CD4-positive, CD25-positive, alpha-beta regulatory T cell (primary cell): ENCODE measurements at regions not wholly inside any gene's neighbourhood (a gene's known extent, or its start where the extent isn't known, plus 50 kb on each side); places are given as distances from the start of the nearest gene placed in this dataset.

Experiments used
- ATAC-seq, 2 donors: fragments of 150-1000 bp; cut with Tn5 transposase; one replicate each; pipeline ENCODE4 v1.10.0; 2021; ENCODE audit warnings: low read depth in 2 of 2, moderate number of reproducible peaks in 2 of 2, moderate library complexity in 1 of 2
- DNase-seq, 3 donors: peaks; one replicate each; pipeline versions ENCODE4 v3.0.0 to v3.0.0-alpha.2; 2012 to 2022; ENCODE audit warnings: mixed read lengths in 1 of 3
- H3K27ac ChIP-seq: one replicate; pipeline ENCODE4 v1.7.0; 2013; ENCODE audit warnings: mild to moderate bottlenecking, low read length; ENCODE audit not compliant: insufficient read depth, poor library complexity, severe bottlenecking
- H3K27me3 ChIP-seq: one replicate; pipeline ENCODE4 v1.7.0; 2013; ENCODE audit warnings: low read length; ENCODE audit not compliant: control insufficient read depth, insufficient read depth
- H3K36me3 ChIP-seq: one replicate; pipeline ENCODE4 v1.7.0; 2013; ENCODE audit warnings: mild to moderate bottlenecking, low read length, moderate library complexity; ENCODE audit not compliant: control insufficient read depth, insufficient read depth
- H3K4me1 ChIP-seq: 2 replicates; pipeline ENCODE4 v1.7.0; 2013; ENCODE audit warnings: mild to moderate bottlenecking, low read length; ENCODE audit not compliant: insufficient read depth, control insufficient read depth, poor library complexity, severe bottlenecking
- H3K4me3 ChIP-seq: one replicate; pipeline ENCODE4 v1.7.0; 2013; ENCODE audit warnings: low read depth, mild to moderate bottlenecking, low read length, moderate library complexity
- H3K9me3 ChIP-seq, 2 experiments: 1 replicate in 1 of 2; 2 replicates in 1 of 2; pipeline ENCODE4 v1.7.0; 2013; ENCODE audit warnings: low read length in 2 of 2, mild to moderate bottlenecking in 1 of 2, moderate library complexity in 1 of 2; ENCODE audit not compliant: control insufficient read depth in 2 of 2
- H3K27ac Mint-ChIP-seq, 3 donors: one replicate each; pipeline ENCODE4 v1.8.0; 2020 to 2022; ENCODE audit warnings: mild to moderate bottlenecking in 3 of 3, mixed read lengths in 3 of 3, moderate library complexity in 2 of 3
- H3K27me3 Mint-ChIP-seq: one replicate; pipeline ENCODE4 v1.8.0; 2022; ENCODE audit warnings: mild to moderate bottlenecking, mixed read lengths
- H3K36me3 Mint-ChIP-seq: one replicate; pipeline ENCODE4 v1.8.0; 2020; ENCODE audit warnings: mixed read lengths
- H3K4me1 Mint-ChIP-seq, 4 donors: one replicate each; pipeline ENCODE4 v1.8.0; 2020 to 2022; ENCODE audit warnings: mixed read lengths in 4 of 4, mild to moderate bottlenecking in 1 of 4
- H3K4me3 Mint-ChIP-seq, 4 donors: one replicate each; pipeline ENCODE4 v1.8.0; 2020 to 2022; ENCODE audit warnings: mild to moderate bottlenecking in 4 of 4, mixed read lengths in 4 of 4, moderate library complexity in 3 of 4
- H3K9me3 Mint-ChIP-seq, 7 donors: one replicate each; pipeline ENCODE4 v1.8.0; 2020 to 2022; ENCODE audit warnings: mixed read lengths in 7 of 7, mild to moderate bottlenecking in 3 of 7, moderate library complexity in 2 of 7

DNA sequence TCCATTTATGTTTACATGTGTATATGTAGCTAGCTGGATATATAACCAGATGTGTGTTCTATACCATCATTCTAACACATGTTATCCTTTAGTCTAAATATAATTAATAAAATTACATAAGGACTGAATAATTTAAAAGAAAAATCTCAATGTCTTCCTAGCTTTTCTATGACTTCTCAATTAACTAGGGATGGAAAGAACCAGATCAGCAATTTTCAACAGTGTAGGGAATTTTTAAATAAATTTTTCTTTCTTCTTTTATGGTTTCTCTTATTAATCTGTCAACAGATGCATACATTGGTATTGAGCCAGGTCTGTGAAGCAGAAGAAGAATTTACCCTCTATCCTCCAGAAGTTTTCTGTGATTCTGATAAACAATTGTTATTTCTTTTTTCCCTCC, 2180.4 kb upstream of the C9orf72 start:
- H3K4me1 Mint-ChIP-seq = no peaks in the 10 kb centered on the region
- H3K27ac Mint-ChIP-seq = no peak overlapping the region
- no peaks in the 10 kb centered on the region for H3K36me3 Mint-ChIP-seq
- H3K9me3 Mint-ChIP-seq = peaks cover 0 to 7% (median 3%) of the 10 kb centered on the region in 7 donors
- H3K27me3 ChIP-seq = no peaks in the 10 kb centered on the region
- ATAC-seq (no peak), DNase-seq (no peak)
- no peak overlapping the region for H3K4me3 ChIP-seq
- no peaks in the 10 kb centered on the region for H3K36me3 ChIP-seq
- H3K4me1 ChIP-seq = no peaks in the 10 kb centered on the region
- no peak overlapping the region for H3K27ac ChIP-seq
- no peak overlapping the region for H3K4me3 Mint-ChIP-seq
- H3K9me3 ChIP-seq = no peaks in the 10 kb centered on the region
- no peaks in the 10 kb centered on the region for H3K27me3 Mint-ChIP-seq

DNA sequence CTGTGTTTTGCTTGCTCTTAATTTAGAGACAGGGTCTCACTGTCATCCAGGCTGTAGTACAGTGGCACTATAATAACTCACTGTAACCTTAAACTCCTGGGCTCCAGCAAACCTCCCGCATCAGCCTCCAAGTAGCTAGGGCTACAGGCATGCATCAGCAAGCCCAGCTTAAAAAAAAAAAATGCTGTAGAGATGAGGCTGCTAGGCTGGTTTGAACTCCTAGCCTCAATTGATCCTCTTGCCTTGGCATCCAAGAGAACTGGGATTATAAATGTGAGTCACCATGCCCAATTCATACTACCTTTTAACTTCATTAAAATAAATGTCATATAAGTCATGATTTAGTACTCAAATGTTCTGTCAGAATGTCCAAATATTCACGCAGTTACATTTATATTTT, 2195.7 kb upstream of the C9orf72 start:
- Histone ChIP-seq H3K27ac (no peak overlapping the region), H3K9me3 (no peaks in the 10 kb centered on the region), H3K4me3 (no peak overlapping the region), H3K27me3 (no peaks in the 10 kb centered on the region), H3K4me1 (no peaks in the 10 kb centered on the region), H3K36me3 (no peaks in the 10 kb centered on the region)
- peaks cover 0 to 13% (median 2%) of the 10 kb centered on the region in 7 donors for H3K9me3 Mint-ChIP-seq
- no peak for ATAC-seq
- H3K27me3 Mint-ChIP-seq = no peaks in the 10 kb centered on the region
- H3K27ac Mint-ChIP-seq = no peak overlapping the region
- H3K4me1 Mint-ChIP-seq = no peaks in the 10 kb centered on the region
- H3K36me3 Mint-ChIP-seq = no peaks in the 10 kb centered on the region
- no peak overlapping the region for H3K4me3 Mint-ChIP-seq
- no peak for DNase-seq

DNA sequence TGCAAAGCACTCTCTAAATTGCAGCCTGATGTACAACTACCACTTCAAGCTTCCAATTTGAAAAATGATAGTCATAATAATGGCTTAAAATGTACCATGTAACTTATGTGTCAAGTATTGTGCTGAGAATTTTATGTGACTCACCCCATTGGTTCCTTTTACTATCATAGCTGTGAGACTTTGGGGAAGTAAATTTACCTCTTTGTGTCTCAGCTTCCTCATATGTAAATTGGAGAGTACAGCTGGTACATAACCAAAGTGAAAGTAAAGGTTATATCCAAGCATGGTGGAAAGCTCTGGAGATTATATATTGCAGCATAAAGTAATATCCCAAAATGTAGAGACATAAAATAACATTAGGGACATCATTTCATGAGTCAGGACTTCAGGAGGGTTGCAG, 2200.4 kb upstream of the C9orf72 start:
- ATAC-seq (no peak), DNase-seq (no peak)
- Histone ChIP-seq H3K27me3 (no peaks in the 10 kb centered on the region), H3K4me1 (no peaks in the 10 kb centered on the region), H3K36me3 (no peaks in the 10 kb centered on the region), H3K9me3 (no peaks in the 10 kb centered on the region), H3K27ac (no peak overlapping the region), H3K4me3 (no peak overlapping the region)
- Mint-ChIP-seq H3K9me3 (peaks cover 0 to 8% (median 5%) of the 10 kb centered on the region in 7 donors), H3K27ac (no peak overlapping the region), H3K36me3 (no peaks in the 10 kb centered on the region), H3K4me1 (no peaks in the 10 kb centered on the region), H3K4me3 (no peak overlapping the region), H3K27me3 (no peaks in the 10 kb centered on the region)

- H3K4me3 Mint-ChIP-seq = no peak overlapping the region
- Histone ChIP-seq H3K27me3 (no peaks in the 10 kb centered on the region), H3K36me3 (no peaks in the 10 kb centered on the region), H3K9me3 (no peaks in the 10 kb centered on the region), H3K4me3 (no peak overlapping the region), H3K27ac (no peak overlapping the region), H3K4me1 (no peaks in the 10 kb centered on the region)
- no peaks in the 10 kb centered on the region for H3K27me3 Mint-ChIP-seq
- H3K9me3 Mint-ChIP-seq = peaks cover 0 to 10% (median 4%) of the 10 kb centered on the region in 7 donors
- H3K36me3 Mint-ChIP-seq = no peaks in the 10 kb centered on the region
- H3K4me1 Mint-ChIP-seq = no peaks in the 10 kb centered on the region
- no peak overlapping the region for H3K27ac Mint-ChIP-seq
- DNase-seq (no peak), ATAC-seq (no peak)
Observed at GRCh38 chr9:29775491-29775890, 2202.2 kb upstream of the C9orf72 start.

DNA sequence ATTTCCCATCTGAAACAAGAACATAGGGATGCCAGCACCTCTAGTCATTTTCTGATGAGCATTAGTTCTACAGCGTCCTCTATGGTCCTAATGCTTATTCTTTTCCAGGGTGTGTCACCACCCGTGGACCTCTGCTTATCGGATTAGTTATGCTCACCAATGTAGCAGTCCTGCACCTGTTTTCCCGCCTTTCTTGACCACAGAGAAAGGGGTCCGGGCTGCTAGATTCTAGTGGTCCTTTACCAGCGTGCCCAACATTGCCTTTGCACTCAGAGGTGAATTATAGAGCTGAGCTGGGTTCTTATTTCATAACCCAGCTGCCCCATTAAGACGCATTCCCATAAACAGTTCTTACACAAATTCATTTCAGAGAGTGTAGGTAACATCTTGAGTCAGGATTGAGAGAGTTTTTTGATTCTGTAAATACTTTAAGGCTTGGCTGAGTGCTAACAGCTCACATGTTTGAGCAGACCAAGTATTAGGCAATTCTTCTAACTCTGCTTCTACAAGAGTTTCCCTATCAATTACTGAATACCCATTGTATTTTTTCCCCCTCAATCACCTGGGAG, 2205.1 kb upstream of the C9orf72 start:
- DNase-seq = no peak
- no peaks in the 10 kb centered on the region for H3K36me3 Mint-ChIP-seq
- H3K4me3 Mint-ChIP-seq = no peak overlapping the region
- H3K9me3 ChIP-seq = no peaks in the 10 kb centered on the region
- no peaks in the 10 kb centered on the region for H3K27me3 Mint-ChIP-seq
- no peaks in the 10 kb centered on the region for H3K36me3 ChIP-seq
- H3K27me3 ChIP-seq = no peaks in the 10 kb centered on the region
- H3K4me1 ChIP-seq = no peaks in the 10 kb centered on the region
- H3K9me3 Mint-ChIP-seq = peaks cover 0 to 10% (median 4%) of the 10 kb centered on the region in 7 donors
- H3K27ac ChIP-seq = no peak overlapping the region
- no peak overlapping the region for H3K4me3 ChIP-seq
- no peak overlapping the region for H3K27ac Mint-ChIP-seq
- no peak for ATAC-seq
- no peaks in the 10 kb centered on the region for H3K4me1 Mint-ChIP-seq

DNA sequence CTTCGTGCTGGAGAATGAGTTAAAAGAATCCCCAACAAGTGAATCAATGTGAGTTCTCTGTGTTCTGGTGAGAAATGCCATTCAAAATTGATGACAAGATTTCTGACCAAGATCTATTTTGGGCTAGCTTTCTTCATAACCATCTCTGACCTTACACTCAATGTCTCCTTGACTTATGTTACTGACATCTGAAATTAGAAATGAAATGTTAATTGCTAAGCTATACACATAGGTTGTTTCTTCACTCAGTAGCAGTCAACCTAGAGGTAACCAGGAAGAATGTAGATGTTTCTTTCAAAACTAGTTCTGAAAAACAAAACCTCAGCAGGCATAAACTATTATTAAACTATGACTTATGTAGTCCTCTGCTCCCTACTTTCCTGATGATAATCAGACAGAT, 2220.7 kb upstream of the C9orf72 start:
- H3K27ac ChIP-seq = no peak overlapping the region
- no peaks in the 10 kb centered on the region for H3K9me3 ChIP-seq
- H3K27me3 ChIP-seq = no peaks in the 10 kb centered on the region
- no peaks in the 10 kb centered on the region for H3K4me1 ChIP-seq
- Mint-ChIP-seq H3K4me1 (no peaks in the 10 kb centered on the region), H3K36me3 (no peaks in the 10 kb centered on the region), H3K27ac (no peak overlapping the region), H3K27me3 (no peaks in the 10 kb centered on the region), H3K9me3 (peaks cover 0 to 6% (median 2%) of the 10 kb centered on the region in 7 donors), H3K4me3 (no peak overlapping the region)
- ATAC-seq (no peak), DNase-seq (no peak)
- H3K36me3 ChIP-seq = no peaks in the 10 kb centered on the region
- no peak overlapping the region for H3K4me3 ChIP-seq

GRCh38 chr9:29796291-29796952, 2223.1 kb upstream of the C9orf72 start:
- Histone ChIP-seq H3K9me3 (no peaks in the 10 kb centered on the region), H3K36me3 (no peaks in the 10 kb centered on the region), H3K27me3 (no peaks in the 10 kb centered on the region), H3K4me1 (no peaks in the 10 kb centered on the region), H3K27ac (no peak overlapping the region), H3K4me3 (no peak overlapping the region)
- Mint-ChIP-seq H3K27ac (no peak overlapping the region), H3K27me3 (no peaks in the 10 kb centered on the region), H3K9me3 (peaks cover 0 to 6% (median 3%) of the 10 kb centered on the region in 7 donors), H3K36me3 (no peaks in the 10 kb centered on the region), H3K4me3 (no peak overlapping the region), H3K4me1 (no peaks in the 10 kb centered on the region)
- ATAC-seq (no peak), DNase-seq (no peak)

- Mint-ChIP-seq H3K27me3 (no peaks in the 10 kb centered on the region), H3K36me3 (no peaks in the 10 kb centered on the region), H3K4me3 (no peak overlapping the region), H3K27ac (no peak overlapping the region), H3K4me1 (no peaks in the 10 kb centered on the region), H3K9me3 (peaks cover 0 to 12% (median 4%) of the 10 kb centered on the region in 7 donors)
- H3K4me1 ChIP-seq = no peaks in the 10 kb centered on the region
- ATAC-seq (no peak), DNase-seq (no peak)
- no peaks in the 10 kb centered on the region for H3K27me3 ChIP-seq
- no peak overlapping the region for H3K27ac ChIP-seq
- no peaks in the 10 kb centered on the region for H3K36me3 ChIP-seq
- no peaks in the 10 kb centered on the region for H3K9me3 ChIP-seq
- H3K4me3 ChIP-seq = no peak overlapping the region
Observed at GRCh38 chr9:29798599-29798998, 2225.3 kb upstream of the C9orf72 start.
